Adrenal gland (tissue), 5 donors: ENCODE measurements at regions not wholly inside any gene's neighbourhood (a gene's known extent, or its start where the extent isn't known, plus 50 kb on each side); places are given as distances from the start of the nearest gene placed in this dataset.

ENCODE experiments used
- POLR2A ChIP-seq, 2 donors: fragments of 450-650 bp; IDR thresholded peaks; one replicate each; pipeline ENCODE4 v1.6.1; 2017; ENCODE audit warnings: antibody characterized with exemption in 2 of 2, mild to moderate bottlenecking in 2 of 2, moderate library complexity in 1 of 2
- TF ChIP-seq, protein P1 (sequence below), 6 experiments: fragments of 450-650 bp in 4 of 6; fragments of 200-600 bp in 2 of 6; sonication (generic) in 1 of 6; IDR thresholded peaks; 1 replicate in 5 of 6; 2 replicates in 1 of 6; pipeline versions ENCODE4 v1.5.1 to v1.8.0; 2016 to 2021; ENCODE audit warnings: antibody characterized with exemption in 6 of 6, mild to moderate bottlenecking in 2 of 6, moderate library complexity in 1 of 6
- donor health status: DM: no; HTN: no; CAD: no.

- no peak for TF ChIP-seq POLR2A (IDR thresholded peaks at IDR 0.05)
- TF ChIP-seq, protein P1, sequence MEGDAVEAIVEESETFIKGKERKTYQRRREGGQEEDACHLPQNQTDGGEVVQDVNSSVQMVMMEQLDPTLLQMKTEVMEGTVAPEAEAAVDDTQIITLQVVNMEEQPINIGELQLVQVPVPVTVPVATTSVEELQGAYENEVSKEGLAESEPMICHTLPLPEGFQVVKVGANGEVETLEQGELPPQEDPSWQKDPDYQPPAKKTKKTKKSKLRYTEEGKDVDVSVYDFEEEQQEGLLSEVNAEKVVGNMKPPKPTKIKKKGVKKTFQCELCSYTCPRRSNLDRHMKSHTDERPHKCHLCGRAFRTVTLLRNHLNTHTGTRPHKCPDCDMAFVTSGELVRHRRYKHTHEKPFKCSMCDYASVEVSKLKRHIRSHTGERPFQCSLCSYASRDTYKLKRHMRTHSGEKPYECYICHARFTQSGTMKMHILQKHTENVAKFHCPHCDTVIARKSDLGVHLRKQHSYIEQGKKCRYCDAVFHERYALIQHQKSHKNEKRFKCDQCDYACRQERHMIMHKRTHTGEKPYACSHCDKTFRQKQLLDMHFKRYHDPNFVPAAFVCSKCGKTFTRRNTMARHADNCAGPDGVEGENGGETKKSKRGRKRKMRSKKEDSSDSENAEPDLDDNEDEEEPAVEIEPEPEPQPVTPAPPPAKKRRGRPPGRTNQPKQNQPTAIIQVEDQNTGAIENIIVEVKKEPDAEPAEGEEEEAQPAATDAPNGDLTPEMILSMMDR (IDR thresholded peaks at IDR 0.05) = no peak
Observed at GRCh38 chr5:111931655-111932054, 174.7 kb upstream of the NREP start.
